ENCODE measurements at regions not wholly inside any gene's neighbourhood (a gene's known extent, or its start where the extent isn't known, plus 50 kb on each side); places are given as distances from the start of the nearest gene placed in this dataset.
"Not testable (repeated sequence)": the region's sequence is repeated elsewhere in the genome, so short reads cannot be mapped to it uniquely, and the experiment has no call there.

- H3K27me3 ChIP-seq (ENCODE audit: control insufficient read depth in 4 of 4, insufficient read depth in 4 of 4, low read length in 3 of 4), result no peaks in the 10 kb centered on the region
- no peaks in the 10 kb centered on the region for H3K4me1 ChIP-seq (ENCODE audit: control insufficient read depth in 4 of 4, insufficient read depth in 4 of 4, low read length in 3 of 4)
- H3K9me3 ChIP-seq (ENCODE audit: control insufficient read depth in 4 of 4, low read length in 3 of 4), result no peaks in the 10 kb centered on the region
- TF ChIP-seq ZBTB33 (IDR thresholded peaks at IDR 0.05), result no peak
- TF ChIP-seq, protein P1, sequence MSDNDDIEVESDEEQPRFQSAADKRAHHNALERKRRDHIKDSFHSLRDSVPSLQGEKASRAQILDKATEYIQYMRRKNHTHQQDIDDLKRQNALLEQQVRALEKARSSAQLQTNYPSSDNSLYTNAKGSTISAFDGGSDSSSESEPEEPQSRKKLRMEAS (IDR thresholded peaks at IDR 0.05), result no peak
- H3K9ac ChIP-seq (ENCODE audit: low read depth in 1 of 2, low read length in 2 of 2), result no peak overlapping the region
- no peak overlapping the region for H3K4me3 ChIP-seq (ENCODE audit: low read depth in 1 of 3, low read length in 3 of 3)
- DNase-seq (ENCODE audit: low spot score), result no peak
- H3K27ac ChIP-seq (ENCODE audit: low read depth in 1 of 2, low read length in 2 of 2), result no peak overlapping the region
- H3K36me3 ChIP-seq (ENCODE audit: control insufficient read depth in 4 of 4, insufficient read depth in 3 of 4, low read depth in 1 of 4, low read length in 3 of 4), result no peaks in the 10 kb centered on the region
Observed at GRCh38 chr16:60648290-60648689, 1387.9 kb downstream of the CDH8 start.

- DNase-seq (ENCODE audit: low spot score); H3K27me3 ChIP-seq (ENCODE audit: control insufficient read depth in 4 of 4, insufficient read depth in 4 of 4, low read length in 3 of 4); H3K4me3 ChIP-seq (ENCODE audit: low read depth in 1 of 3, low read length in 3 of 3); H3K9ac ChIP-seq (ENCODE audit: low read depth in 1 of 2, low read length in 2 of 2); H3K9me3 ChIP-seq (ENCODE audit: control insufficient read depth in 4 of 4, low read length in 3 of 4); H3K27ac ChIP-seq (ENCODE audit: low read depth in 1 of 2, low read length in 2 of 2); H3K36me3 ChIP-seq (ENCODE audit: control insufficient read depth in 4 of 4, insufficient read depth in 3 of 4, low read depth in 1 of 4, low read length in 3 of 4); H3K4me1 ChIP-seq (ENCODE audit: control insufficient read depth in 4 of 4, insufficient read depth in 4 of 4, low read length in 3 of 4): not testable (repeated sequence)
- 89% methylated on average over 19 of the region's 19 CpGs for WGBS
Observed at GRCh38 chr16:60647388-60647787, 1388.8 kb downstream of the CDH8 start.

- WGBS, result 85% methylated on average over 4 of the region's 4 CpGs
- H3K9me3 ChIP-seq (ENCODE audit: control insufficient read depth in 4 of 4, low read length in 3 of 4), result no peaks in the 10 kb centered on the region
- no peak overlapping the region for H3K9ac ChIP-seq (ENCODE audit: low read depth in 1 of 2, low read length in 2 of 2)
- TF ChIP-seq EGR1 (IDR thresholded peaks at IDR 0.05; ENCODE audit: low read depth in 2 of 2) (no peak), CTCF (IDR thresholded peaks at IDR 0.05; ENCODE audit: low read depth, low read length, missing input control) (no peak), ATF3 (IDR thresholded peaks at IDR 0.05) (no peak), REST (IDR thresholded peaks at IDR 0.05) (no peak), TAF1 (conservative IDR thresholded peaks at IDR 0.05) (no peak), NR2F2 (IDR thresholded peaks at IDR 0.05) (no peak), ZBTB33 (IDR thresholded peaks at IDR 0.05) (no peak), HNF4G (IDR thresholded peaks at IDR 0.05) (no peak), RAD21 (IDR thresholded peaks at IDR 0.05) (no peak), RXRA (IDR thresholded peaks at IDR 0.05) (no peak), JUND (IDR thresholded peaks at IDR 0.05) (no peak), FOXA1 (IDR thresholded peaks at IDR 0.05) (no peak), GABPA (IDR thresholded peaks at IDR 0.05 in 1 of 2, conservative IDR thresholded peaks at IDR 0.05 in 1 of 2) (no peak)
- TF ChIP-seq, protein P1 (IDR thresholded peaks at IDR 0.05), result no peak
- no peak overlapping the region for H3K27ac ChIP-seq (ENCODE audit: low read depth in 1 of 2, low read length in 2 of 2)
- no peaks in the 10 kb centered on the region for H3K27me3 ChIP-seq (ENCODE audit: control insufficient read depth in 4 of 4, insufficient read depth in 4 of 4, low read length in 3 of 4)
- H3K4me3 ChIP-seq (ENCODE audit: low read depth in 1 of 3, low read length in 3 of 3), result no peak overlapping the region
- no peak for DNase-seq (ENCODE audit: low spot score)
- H3K36me3 ChIP-seq (ENCODE audit: control insufficient read depth in 4 of 4, insufficient read depth in 3 of 4, low read depth in 1 of 4, low read length in 3 of 4), result no peaks in the 10 kb centered on the region
- no peaks in the 10 kb centered on the region for H3K4me1 ChIP-seq (ENCODE audit: control insufficient read depth in 4 of 4, insufficient read depth in 4 of 4, low read length in 3 of 4)
Observed at GRCh38 chr16:60646631-60647030, 1389.6 kb downstream of the CDH8 start.

Data from liver (tissue), 8 donors.